ENCODE measurements at regions not wholly inside any gene's neighbourhood (a gene's known extent, or its start where the extent isn't known, plus 50 kb on each side); places are given as distances from the start of the nearest gene placed in this dataset.

GRCh38 chr2:8300216-8300615, 381.6 kb upstream of the ID2 start:
- Mint-ChIP-seq H3K36me3 (ENCODE audit: insufficient read depth in 1 of 3, low read depth in 3 of 3) (peaks cover 0 to 4% (median 0%) of the 10 kb centered on the region in 3 experiments; a peak in 4 of 7 replicates), H3K9me3 (peaks cover 3 to 4% of the 10 kb centered on the region in 2 experiments; a peak in 3 of 5 replicates), H3K27ac (no peak overlapping the region), H3K4me3 (no peak overlapping the region), H3K27me3 (ENCODE audit: low read depth) (peaks cover 10% of the 10 kb centered on the region), H3K4me1 (peaks cover 24 to 30% of the 10 kb centered on the region in 2 experiments)
- DNase-seq = no peak
- Histone ChIP-seq H2AFZ (ENCODE audit: low read length) (no peak overlapping the region), H3T11ph (ENCODE audit: low read length) (no peak overlapping the region), H3K27me3 (ENCODE audit: insufficient read depth, low read length) (no peaks in the 10 kb centered on the region), H2BK20ac (ENCODE audit: low read depth, low read length, poor library complexity, severe bottlenecking) (no peak overlapping the region), H2BK15ac (ENCODE audit: low read depth, low read length) (no peak overlapping the region), H4K5ac (ENCODE audit: insufficient read length, low read depth, low read length) (no peak overlapping the region), H3K9ac (ENCODE audit: extremely low read depth, insufficient read length, low read length) (no peak overlapping the region), H3K4me1 (ENCODE audit: insufficient read depth, low read length) (0 out of 2 replicates have a peak, but pooled peaks cover 2% of the 10 kb centered on the region), H2AK5ac (ENCODE audit: insufficient read length, low read length) (no peak overlapping the region), H3K79me2 (ENCODE audit: insufficient read depth, low read length) (no peaks in the 10 kb centered on the region), H3K79me1 (ENCODE audit: insufficient read depth, low read depth, low read length, poor library complexity, severe bottlenecking) (no peaks in the 10 kb centered on the region), H3K23ac (ENCODE audit: insufficient read length, low read depth, low read length) (no peak overlapping the region), H3K56ac (ENCODE audit: insufficient read length, low read depth, low read length) (no peak overlapping the region), H3K4me2 (ENCODE audit: insufficient read depth, insufficient read length, low read length) (no peak overlapping the region), H3K18ac (ENCODE audit: insufficient read length, low read depth, low read length) (no peak overlapping the region), H2BK120ac (ENCODE audit: low read depth, low read length, poor library complexity, severe bottlenecking) (no peak overlapping the region), H3K9me3 (ENCODE audit: control insufficient read depth, low read depth, low read length) (no peaks in the 10 kb centered on the region), H3K27ac (ENCODE audit: insufficient read length, low read depth, low read length) (no peak overlapping the region), H4K91ac (ENCODE audit: insufficient read length, low read depth, low read length) (no peak overlapping the region), H4K8ac (replicated peaks; ENCODE audit: insufficient read length, low read depth, low read length) (no peak overlapping the region), H3K14ac (ENCODE audit: insufficient read depth, low read length) (no peak overlapping the region), H3K23me2 (ENCODE audit: insufficient read length, low read depth, low read length, poor library complexity, severe bottlenecking) (no peaks in the 10 kb centered on the region), H3K4ac (ENCODE audit: low read depth, low read length) (no peak overlapping the region), H4K20me1 (ENCODE audit: control insufficient read depth, insufficient read depth, insufficient read length) (no peaks in the 10 kb centered on the region), H2BK5ac (ENCODE audit: insufficient read length, low read length) (no peak overlapping the region), H2BK12ac (ENCODE audit: insufficient read length, low read depth, low read length) (no peak overlapping the region)
- TF ChIP-seq, protein P1, sequence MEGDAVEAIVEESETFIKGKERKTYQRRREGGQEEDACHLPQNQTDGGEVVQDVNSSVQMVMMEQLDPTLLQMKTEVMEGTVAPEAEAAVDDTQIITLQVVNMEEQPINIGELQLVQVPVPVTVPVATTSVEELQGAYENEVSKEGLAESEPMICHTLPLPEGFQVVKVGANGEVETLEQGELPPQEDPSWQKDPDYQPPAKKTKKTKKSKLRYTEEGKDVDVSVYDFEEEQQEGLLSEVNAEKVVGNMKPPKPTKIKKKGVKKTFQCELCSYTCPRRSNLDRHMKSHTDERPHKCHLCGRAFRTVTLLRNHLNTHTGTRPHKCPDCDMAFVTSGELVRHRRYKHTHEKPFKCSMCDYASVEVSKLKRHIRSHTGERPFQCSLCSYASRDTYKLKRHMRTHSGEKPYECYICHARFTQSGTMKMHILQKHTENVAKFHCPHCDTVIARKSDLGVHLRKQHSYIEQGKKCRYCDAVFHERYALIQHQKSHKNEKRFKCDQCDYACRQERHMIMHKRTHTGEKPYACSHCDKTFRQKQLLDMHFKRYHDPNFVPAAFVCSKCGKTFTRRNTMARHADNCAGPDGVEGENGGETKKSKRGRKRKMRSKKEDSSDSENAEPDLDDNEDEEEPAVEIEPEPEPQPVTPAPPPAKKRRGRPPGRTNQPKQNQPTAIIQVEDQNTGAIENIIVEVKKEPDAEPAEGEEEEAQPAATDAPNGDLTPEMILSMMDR (conservative IDR thresholded peaks at IDR 0.05) = no peak
- WGBS (ENCODE audit: extremely low coverage, insufficient read length, low lambda C conversion rate) = no CpG with 5 or more reads among the region's 5 CpGs

Measured in H9 (cell line).